K562 (cell line): ENCODE measurements at regions not wholly inside any gene's neighbourhood (a gene's known extent, or its start where the extent isn't known, plus 50 kb on each side); places are given as distances from the start of the nearest gene placed in this dataset.
"Not testable (repeated sequence)": the region's sequence is repeated elsewhere in the genome, so short reads cannot be mapped to it uniquely, and the experiment has no call there.

Source experiments
- FOXA3 ChIP-seq, 2 experiments: fragments of 450-650 bp in 1 of 2; sonication (generic) in 1 of 2; formaldehyde crosslinking; IDR thresholded peaks in 1 of 2; conservative IDR thresholded peaks in 1 of 2; 2 replicates each; pipeline versions ENCODE4 v1.4.0 to v1.8.0; 2020 to 2022; ENCODE audit warnings: mild to moderate bottlenecking in 2 of 2, missing genetic modification reagents in 1 of 2
- JUN ChIP-seq, 2 experiments: sonication (generic) in 1 of 2; formaldehyde crosslinking in 1 of 2; IDR thresholded peaks; 2 replicates each; pipeline versions ENCODE4 v1.6.1 to v1.8.0; 2012 to 2022; ENCODE audit warnings: borderline replicate concordance in 2 of 2, mild to moderate bottlenecking in 2 of 2, improper control_type of control experiment in 1 of 2, low read depth in 1 of 2, low read length in 1 of 2, missing genetic modification reagents in 1 of 2
- KLF10 ChIP-seq: fragments of 250-450 bp; sonication (Bioruptor Pico); IDR thresholded peaks from 2 replicates; pipeline ENCODE4 v1.6.1; 2021; ENCODE audit warnings: matching md5 sums
- RNF219 ChIP-seq: fragments of 250-450 bp; sonication (Bioruptor Pico); IDR thresholded peaks from 2 replicates; pipeline ENCODE4 v1.5.0; 2022; ENCODE audit warnings: mild to moderate bottlenecking
- SNRNP70 ChIP-seq: fragments of 200-400 bp; formaldehyde crosslinking; optimal IDR thresholded peaks from 2 replicates; pipeline ENCODE3; 2017; ENCODE audit warnings: low read depth, low read length
- SUPT5H ChIP-seq: fragments of 450-650 bp; IDR thresholded peaks from 2 replicates; pipeline ENCODE4 v1.6.1; 2016
- TBL1XR1 ChIP-seq, 2 experiments: IDR thresholded peaks; 2 replicates each; pipeline ENCODE4 v1.6.1; 2012; ENCODE audit warnings: improper control_type of control experiment in 2 of 2, low read length in 2 of 2, mild to moderate bottlenecking in 1 of 2
- ZNF384 ChIP-seq: IDR thresholded peaks from 2 replicates; pipeline ENCODE4 v1.6.1; 2012; ENCODE audit warnings: low read depth, low read length, improper control_type of control experiment

GRCh38 chr15:30755036-30755687 lies 129.2 kb downstream of the ARHGAP11B start:
- TF ChIP-seq ZNF384; TBL1XR1 (IDR thresholded peaks at IDR 0.05; ENCODE audit: low read length in 2 of 2); RNF219 (CRISPR knock-in tag); JUN (IDR thresholded peaks at IDR 0.05; ENCODE audit: borderline replicate concordance, low read depth, low read length); JUN (CRISPR knock-in tag; IDR thresholded peaks at IDR 0.05; ENCODE audit: borderline replicate concordance); FOXA3 (CRISPR knock-in tag; conservative IDR thresholded peaks at IDR 0.05 in 1 of 2, IDR thresholded peaks at IDR 0.05 in 1 of 2); KLF10 (CRISPR knock-in tag); SUPT5H; SNRNP70: not testable (repeated sequence)
